ENCODE measurements at regions not wholly inside any gene's neighbourhood (a gene's known extent, or its start where the extent isn't known, plus 50 kb on each side); places are given as distances from the start of the nearest gene placed in this dataset.
"Not testable (repeated sequence)": the region's sequence is repeated elsewhere in the genome, so short reads cannot be mapped to it uniquely, and the experiment has no call there.

DNA sequence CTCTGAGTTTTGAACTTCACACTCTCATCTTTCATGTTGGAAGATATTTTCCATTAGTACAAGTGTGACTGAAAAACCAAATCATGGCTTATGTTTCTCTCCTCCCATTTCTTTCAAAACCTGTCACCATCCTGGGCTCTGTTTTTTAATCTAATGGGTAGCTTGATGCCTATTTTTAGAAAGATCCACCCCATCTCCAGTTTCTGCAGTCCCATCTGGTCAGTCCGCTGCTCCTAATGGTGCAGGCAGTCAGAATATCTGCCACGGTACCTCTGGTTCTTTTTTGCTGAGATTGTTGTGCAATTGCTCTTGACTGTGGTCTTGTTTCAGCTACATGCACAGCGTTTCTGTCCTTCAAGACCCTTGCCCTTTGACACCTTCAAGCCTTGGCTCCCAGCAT, 240.9 kb upstream of the CADM2 start:
- DNase-seq, result no peak
- Histone ChIP-seq H3K4me3 (no peak overlapping the region), H3K36me3 (no peaks in the 10 kb centered on the region), H3K27ac (no peak overlapping the region), H3K27me3 (no peaks in the 10 kb centered on the region), H3K9me3 (no peaks in the 10 kb centered on the region), H3K4me1 (no peaks in the 10 kb centered on the region)
- TF ChIP-seq, protein P1, sequence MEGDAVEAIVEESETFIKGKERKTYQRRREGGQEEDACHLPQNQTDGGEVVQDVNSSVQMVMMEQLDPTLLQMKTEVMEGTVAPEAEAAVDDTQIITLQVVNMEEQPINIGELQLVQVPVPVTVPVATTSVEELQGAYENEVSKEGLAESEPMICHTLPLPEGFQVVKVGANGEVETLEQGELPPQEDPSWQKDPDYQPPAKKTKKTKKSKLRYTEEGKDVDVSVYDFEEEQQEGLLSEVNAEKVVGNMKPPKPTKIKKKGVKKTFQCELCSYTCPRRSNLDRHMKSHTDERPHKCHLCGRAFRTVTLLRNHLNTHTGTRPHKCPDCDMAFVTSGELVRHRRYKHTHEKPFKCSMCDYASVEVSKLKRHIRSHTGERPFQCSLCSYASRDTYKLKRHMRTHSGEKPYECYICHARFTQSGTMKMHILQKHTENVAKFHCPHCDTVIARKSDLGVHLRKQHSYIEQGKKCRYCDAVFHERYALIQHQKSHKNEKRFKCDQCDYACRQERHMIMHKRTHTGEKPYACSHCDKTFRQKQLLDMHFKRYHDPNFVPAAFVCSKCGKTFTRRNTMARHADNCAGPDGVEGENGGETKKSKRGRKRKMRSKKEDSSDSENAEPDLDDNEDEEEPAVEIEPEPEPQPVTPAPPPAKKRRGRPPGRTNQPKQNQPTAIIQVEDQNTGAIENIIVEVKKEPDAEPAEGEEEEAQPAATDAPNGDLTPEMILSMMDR (IDR thresholded peaks at IDR 0.05), result no peak
- no peak for TF ChIP-seq POLR2A (IDR thresholded peaks at IDR 0.05)

DNA sequence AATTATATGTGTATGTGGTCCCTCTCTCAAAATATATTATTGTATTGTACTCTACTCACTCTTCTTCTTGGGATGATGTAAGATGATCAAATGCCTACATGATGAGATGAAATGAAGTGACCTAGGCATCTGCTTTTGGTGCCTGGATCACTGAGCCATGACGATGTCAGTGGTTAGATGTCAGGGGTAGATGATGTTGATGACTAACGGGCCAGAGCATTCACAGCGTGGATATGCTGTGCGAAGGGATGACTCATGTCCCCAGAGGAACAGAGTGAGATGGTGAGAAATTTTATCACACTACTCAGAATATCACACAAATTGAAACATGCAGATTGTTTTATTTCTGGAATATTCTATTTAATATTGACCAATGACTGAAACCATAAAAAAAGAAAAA, 233.9 kb upstream of the CADM2 start:
- Histone ChIP-seq H3K27ac (no peak overlapping the region), H3K4me1 (no peaks in the 10 kb centered on the region)

DNA sequence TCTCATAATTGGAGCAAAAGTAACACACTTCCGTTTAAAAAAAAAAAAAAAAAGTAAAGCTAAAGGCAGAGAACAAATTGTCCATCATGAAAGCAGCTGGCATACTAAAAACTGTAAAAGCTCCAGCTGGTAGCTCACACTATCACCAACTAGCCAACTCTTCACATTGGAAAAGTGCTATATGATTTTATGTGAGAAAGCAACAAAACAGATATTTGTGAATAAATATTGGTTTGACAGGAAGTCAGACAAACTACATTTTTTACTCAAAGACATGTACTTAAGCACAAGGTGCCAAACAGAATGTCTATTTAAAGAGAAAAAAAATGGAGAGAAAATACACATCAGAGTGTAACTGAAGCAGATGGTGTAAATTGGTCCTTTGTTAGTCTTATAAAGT, 231.2 kb upstream of the CADM2 start:
- Histone ChIP-seq H3K4me1 (no peaks in the 10 kb centered on the region), H3K4me3 (no peak overlapping the region), H3K36me3 (no peaks in the 10 kb centered on the region), H3K9me3 (no peaks in the 10 kb centered on the region), H3K27ac (no peak overlapping the region), H3K27me3 (no peaks in the 10 kb centered on the region)
- TF ChIP-seq, protein P1 (IDR thresholded peaks at IDR 0.05), result no peak
- TF ChIP-seq POLR2A (IDR thresholded peaks at IDR 0.05), result no peak
- DNase-seq, result no peak

More for the DNA sequence above, 233.9 kb upstream of the CADM2 start:
- H3K9me3 ChIP-seq, result no peaks in the 10 kb centered on the region
- no peak for TF ChIP-seq POLR2A (IDR thresholded peaks at IDR 0.05)
- TF ChIP-seq, protein P1 (IDR thresholded peaks at IDR 0.05), result no peak
- H3K36me3 ChIP-seq, result no peaks in the 10 kb centered on the region
- H3K27me3 ChIP-seq, result no peaks in the 10 kb centered on the region
- no peak overlapping the region for H3K4me3 ChIP-seq
- DNase-seq, result no peak

DNA sequence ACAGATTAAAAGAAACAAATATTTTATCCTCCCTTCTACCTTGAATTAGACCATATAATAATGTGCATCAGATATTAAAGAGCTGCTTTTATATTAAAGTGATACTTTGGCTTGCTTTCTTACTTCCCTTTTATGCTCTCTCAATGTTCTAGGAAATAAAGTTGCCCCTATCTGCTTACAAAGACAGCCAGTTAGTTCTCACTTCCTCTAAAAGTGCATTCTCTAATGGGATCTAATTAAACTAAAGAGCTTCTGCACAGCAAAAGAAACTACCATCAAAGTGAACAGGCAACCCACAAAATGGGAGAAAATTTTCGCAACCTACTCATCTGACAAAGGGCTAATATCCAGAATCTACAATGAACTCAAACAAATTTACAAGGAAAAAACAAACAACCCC, 224.1 kb upstream of the CADM2 start:
- not testable (repeated sequence) for H3K27ac ChIP-seq, H3K36me3 ChIP-seq, H3K4me1 ChIP-seq, DNase-seq, H3K27me3 ChIP-seq, H3K9me3 ChIP-seq, H3K4me3 ChIP-seq

DNA sequence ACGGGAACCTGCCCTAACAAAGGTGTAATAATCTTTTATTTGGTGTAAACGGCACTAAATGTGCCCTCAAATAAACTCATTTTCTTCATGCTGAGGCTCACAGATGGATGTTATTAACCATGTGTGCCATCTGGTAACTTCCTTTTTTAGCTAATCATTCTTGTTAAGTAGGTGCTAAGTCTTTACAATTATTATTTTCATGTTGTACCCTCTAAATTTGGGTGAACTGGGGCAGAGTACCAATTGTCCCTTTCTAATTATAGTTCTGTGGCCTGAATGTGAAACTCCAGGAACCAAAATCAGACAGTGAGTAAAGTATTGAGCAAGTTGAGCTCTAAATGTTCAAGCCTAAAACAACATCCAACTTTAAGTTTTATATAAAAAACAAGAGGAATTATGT, 220.7 kb upstream of the CADM2 start:
- TF ChIP-seq, protein P1 (IDR thresholded peaks at IDR 0.05), result no peak
- TF ChIP-seq POLR2A (IDR thresholded peaks at IDR 0.05), result no peak
- no peak for DNase-seq
- H3K36me3 ChIP-seq, result no peaks in the 10 kb centered on the region
- no peaks in the 10 kb centered on the region for H3K9me3 ChIP-seq
- H3K4me1 ChIP-seq, result no peaks in the 10 kb centered on the region
- H3K27ac ChIP-seq, result no peak overlapping the region
- no peaks in the 10 kb centered on the region for H3K27me3 ChIP-seq
- no peak overlapping the region for H3K4me3 ChIP-seq

DNA sequence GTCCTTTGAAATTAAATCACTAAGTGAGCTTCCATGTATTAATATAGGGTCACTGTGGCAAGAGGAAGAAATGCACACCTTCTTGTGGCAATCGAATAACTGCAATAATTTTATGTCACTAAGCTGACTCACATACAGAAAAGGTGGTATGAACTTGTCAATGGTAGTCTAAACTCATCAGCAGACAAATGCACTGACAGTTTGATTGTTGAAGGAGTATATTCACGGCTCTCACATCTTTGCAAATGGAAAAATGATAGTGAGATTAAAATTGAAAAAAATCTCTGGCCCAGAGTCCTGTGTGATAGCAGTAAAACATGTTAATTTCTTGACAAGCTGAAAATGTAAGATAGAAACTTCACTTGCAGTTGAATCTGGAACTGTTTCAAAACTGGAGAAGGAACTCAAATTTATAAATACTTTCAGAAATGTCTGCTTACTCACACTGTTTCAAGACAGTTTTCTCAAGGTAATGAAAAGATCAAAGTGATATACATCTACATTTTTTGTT, 215.8 kb upstream of the CADM2 start:
- H3K27ac ChIP-seq, result no peak overlapping the region
- TF ChIP-seq, protein P1 (IDR thresholded peaks at IDR 0.05), result no peak
- no peak for TF ChIP-seq POLR2A (IDR thresholded peaks at IDR 0.05)
- no peaks in the 10 kb centered on the region for H3K27me3 ChIP-seq
- DNase-seq, result no peak
- H3K4me1 ChIP-seq, result no peaks in the 10 kb centered on the region
- no peaks in the 10 kb centered on the region for H3K9me3 ChIP-seq
- H3K4me3 ChIP-seq, result no peak overlapping the region
- H3K36me3 ChIP-seq, result no peaks in the 10 kb centered on the region

Data from Peyer's patch (tissue), 4 donors.